A549 (cell line): ENCODE measurements at regions not wholly inside any gene's neighbourhood (a gene's known extent, or its start where the extent isn't known, plus 50 kb on each side); places are given as distances from the start of the nearest gene placed in this dataset.

Experiments used
- CHD2 ChIP-seq: fragments of 150-350 bp; IDR thresholded peaks from 2 replicates; pipeline ENCODE4 v1.6.1; 2014; ENCODE audit warnings: low read length; ENCODE audit not compliant: partially characterized antibody
- CHD4 ChIP-seq: fragments of 200-600 bp; sonication (generic); IDR thresholded peaks from 2 replicates; pipeline ENCODE4 v1.6.1; 2016; ENCODE audit warnings: antibody characterized with exemption, mild to moderate bottlenecking, borderline replicate concordance
- CTCF ChIP-seq: fragments of >200 bp; sonication (Bioruptor Twin); formaldehyde crosslinking; IDR thresholded peaks from 3 replicates; pipeline ENCODE4 v1.5.1; 2016
- ELK1 ChIP-seq: fragments of 150-350 bp; IDR thresholded peaks from 2 replicates; pipeline ENCODE4 v1.6.1; 2014; ENCODE audit warnings: low read depth, mild to moderate bottlenecking, low read length
- EP300 ChIP-seq, 2 experiments: fragments of >200 bp; sonication (Bioruptor Twin); formaldehyde crosslinking; IDR thresholded peaks; 2 replicates in 1 of 2; 3 replicates in 1 of 2; pipeline ENCODE4 v1.6.1; 2016 to 2017
- HES2 ChIP-seq: fragments of >200 bp; sonication (Bioruptor Twin); formaldehyde crosslinking; IDR thresholded peaks from 2 replicates; pipeline ENCODE4 v1.6.1; 2016
- HOXA7 ChIP-seq: fragments of 250-450 bp; sonication (Bioruptor Pico); IDR thresholded peaks from 2 replicates; pipeline ENCODE4 v1.5.0; 2020; ENCODE audit warnings: mild to moderate bottlenecking, moderate library complexity
- NPAS2 ChIP-seq: fragments of 250-450 bp; sonication (Bioruptor Pico); IDR thresholded peaks from 2 replicates; pipeline ENCODE4 v1.8.0; 2022; ENCODE audit warnings: mild to moderate bottlenecking, moderate library complexity, borderline replicate concordance
- PHF8 ChIP-seq: fragments of 200-600 bp; sonication (generic); IDR thresholded peaks from 2 replicates; pipeline ENCODE4 v1.6.1; 2016; ENCODE audit warnings: low read depth, mild to moderate bottlenecking, antibody characterized with exemption, moderate library complexity, borderline replicate concordance
- POLR2A ChIP-seq: IDR thresholded peaks from 2 replicates; pipeline ENCODE4 v1.6.1; 2012; ENCODE audit warnings: mild to moderate bottlenecking, low read length
- SMC3 ChIP-seq: fragments of >200 bp; sonication (Bioruptor Twin); formaldehyde crosslinking; IDR thresholded peaks from 3 replicates; pipeline ENCODE4 v1.6.1; 2018; ENCODE audit warnings: inconsistent platforms
- USF2 ChIP-seq: fragments of 450-650 bp; IDR thresholded peaks from 2 replicates; pipeline ENCODE4 v1.6.1; 2014; ENCODE audit warnings: antibody characterized with exemption
- ZSCAN20 ChIP-seq: fragments of 250-450 bp; sonication (Bioruptor Pico); IDR thresholded peaks from 2 replicates; pipeline ENCODE4 v1.8.0; 2022; ENCODE audit warnings: mild to moderate bottlenecking, moderate library complexity

- no peak for TF ChIP-seq CTCF
- no peak for TF ChIP-seq USF2
- TF ChIP-seq POLR2A, result no peak
- TF ChIP-seq EP300 (IDR thresholded peaks at IDR 0.05), result no peak
- no peak for TF ChIP-seq ELK1
- no peak for TF ChIP-seq ZSCAN20 (CRISPR knock-in tag)
- TF ChIP-seq NPAS2, result no peak
- TF ChIP-seq CHD2, result no peak
- no peak for TF ChIP-seq SMC3
- TF ChIP-seq PHF8, result no peak
- TF ChIP-seq CHD4, result no peak
- no peak for TF ChIP-seq HOXA7 (CRISPR knock-in tag)
- no peak for TF ChIP-seq HES2
Observed at GRCh38 chr12:67539946-67540345, 108.6 kb upstream of the DYRK2 start.
